ENCODE measurements at regions not wholly inside any gene's neighbourhood (a gene's known extent, or its start where the extent isn't known, plus 50 kb on each side); places are given as distances from the start of the nearest gene placed in this dataset.
A peak's percentile ranks its signal among the peaks of the same experiment; 100 is the strongest.
"Not testable (repeated sequence)": the region's sequence is repeated elsewhere in the genome, so short reads cannot be mapped to it uniquely, and the experiment has no call there.

- intact Hi-C loops (cut with micrococcal nuclease): no loop called here
- Mint-ChIP-seq H3K4me1 (no peaks in the 10 kb centered on the region), H3K9me3 (no peaks in the 10 kb centered on the region), H3K27me3 (peaks cover 0 to 22% (median 2%) of the 10 kb centered on the region in 5 donors), H3K36me3 (no peaks in the 10 kb centered on the region), H3K4me3 (no peak overlapping the region), H3K27ac (no peak overlapping the region)
- POLR2A ChIA-PET: no interaction called here
- Histone ChIP-seq H3K27ac (ENCODE audit: low read depth, low read length) (no peak overlapping the region), H3K9me3 (ENCODE audit: control insufficient read depth in 2 of 3, low read length in 3 of 3) (no peaks in the 10 kb centered on the region), H3K36me3 (ENCODE audit: control insufficient read depth in 2 of 3, insufficient read depth in 3 of 3, low read length in 3 of 3) (no peaks in the 10 kb centered on the region), H3K4me3 (ENCODE audit: low read length) (no peak overlapping the region), H3K27me3 (ENCODE audit: control insufficient read depth in 2 of 2, insufficient read depth in 2 of 2, low read length in 2 of 2) (no peaks in the 10 kb centered on the region), H3K4me1 (ENCODE audit: control insufficient read depth in 2 of 2, insufficient read depth in 2 of 2, low read length in 2 of 2) (no peaks in the 10 kb centered on the region)
- CTCF ChIA-PET: no interaction called here
- DNase-seq (no peak), ATAC-seq (peak; percentile 20)
Measured at GRCh38 chr10:131556061-131556896, 244.8 kb upstream of the TCERG1L start.

- ATAC-seq (no peak), DNase-seq (no peak)
- Histone ChIP-seq H3K36me3 (ENCODE audit: control insufficient read depth in 2 of 3, insufficient read depth in 3 of 3, low read length in 3 of 3) (no peaks in the 10 kb centered on the region), H3K9me3 (ENCODE audit: control insufficient read depth in 2 of 3, low read length in 3 of 3) (no peaks in the 10 kb centered on the region), H3K27me3 (ENCODE audit: control insufficient read depth in 2 of 2, insufficient read depth in 2 of 2, low read length in 2 of 2) (no peaks in the 10 kb centered on the region), H3K4me3 (ENCODE audit: low read length) (no peak overlapping the region), H3K4me1 (ENCODE audit: control insufficient read depth in 2 of 2, insufficient read depth in 2 of 2, low read length in 2 of 2) (no peaks in the 10 kb centered on the region), H3K27ac (ENCODE audit: low read depth, low read length) (no peak overlapping the region)
- Mint-ChIP-seq H3K4me3 (no peak overlapping the region), H3K27me3 (peaks cover 0 to 29% (median 6%) of the 10 kb centered on the region in 5 donors), H3K4me1 (no peaks in the 10 kb centered on the region), H3K36me3 (peaks cover 0 to 3% (median 0%) of the 10 kb centered on the region in 5 donors), H3K9me3 (peaks cover 0 to under 1% (median 0%) of the 10 kb centered on the region in 11 donors), H3K27ac (no peak overlapping the region)
- ChIA-PET POLR2A (no interaction called here), CTCF (no interaction called here)
- intact Hi-C loops (cut with micrococcal nuclease): no loop called here
Measured at GRCh38 chr10:131556897-131557495, 245.5 kb upstream of the TCERG1L start.

- H3K27ac Mint-ChIP-seq; intact Hi-C loops (cut with micrococcal nuclease); H3K36me3 ChIP-seq (ENCODE audit: control insufficient read depth in 2 of 3, insufficient read depth in 3 of 3, low read length in 3 of 3): not testable (repeated sequence)
Measured at GRCh38 chr10:131557956-131558355, 246.4 kb upstream of the TCERG1L start.

GRCh38 chr10:131559450-131559911 is 248.0 kb upstream of the TCERG1L start:
- H3K4me1 ChIP-seq (ENCODE audit: control insufficient read depth in 2 of 2, insufficient read depth in 2 of 2, low read length in 2 of 2): no peaks in the 10 kb centered on the region
- H3K27ac ChIP-seq (ENCODE audit: low read depth, low read length): no peak overlapping the region
- no peak overlapping the region for H3K4me3 ChIP-seq (ENCODE audit: low read length)
- H3K4me1 Mint-ChIP-seq: no peaks in the 10 kb centered on the region
- DNase-seq (no peak), ATAC-seq (peak; percentile 14)
- H3K9me3 Mint-ChIP-seq: peaks cover 0 to 12% (median 2%) of the 10 kb centered on the region in 11 donors
- H3K27me3 Mint-ChIP-seq: peaks cover 0 to 40% (median 12%) of the 10 kb centered on the region in 5 donors
- H3K27me3 ChIP-seq (ENCODE audit: control insufficient read depth in 2 of 2, insufficient read depth in 2 of 2, low read length in 2 of 2): no peaks in the 10 kb centered on the region
- H3K4me3 Mint-ChIP-seq: no peak overlapping the region
- intact Hi-C loops (cut with micrococcal nuclease): no loop called here
- H3K9me3 ChIP-seq (ENCODE audit: control insufficient read depth in 2 of 3, low read length in 3 of 3): no peaks in the 10 kb centered on the region
- ChIA-PET POLR2A (no interaction called here), CTCF (no interaction called here)
- H3K36me3 ChIP-seq (ENCODE audit: control insufficient read depth in 2 of 3, insufficient read depth in 3 of 3, low read length in 3 of 3): no peaks in the 10 kb centered on the region
- H3K27ac Mint-ChIP-seq: no peak overlapping the region
- peaks cover 0 to 3% (median 0%) of the 10 kb centered on the region in 5 donors for H3K36me3 Mint-ChIP-seq

More at GRCh38 chr10:131557956-131558355, 246.4 kb upstream of the TCERG1L start:
- H3K27ac ChIP-seq (ENCODE audit: low read depth, low read length); H3K9me3 Mint-ChIP-seq; H3K4me3 Mint-ChIP-seq; H3K4me3 ChIP-seq (ENCODE audit: low read length); ATAC-seq; H3K4me1 Mint-ChIP-seq; H3K36me3 Mint-ChIP-seq; POLR2A ChIA-PET; CTCF ChIA-PET; DNase-seq; H3K9me3 ChIP-seq (ENCODE audit: control insufficient read depth in 2 of 3, low read length in 3 of 3); H3K4me1 ChIP-seq (ENCODE audit: control insufficient read depth in 2 of 2, insufficient read depth in 2 of 2, low read length in 2 of 2); H3K27me3 ChIP-seq (ENCODE audit: control insufficient read depth in 2 of 2, insufficient read depth in 2 of 2, low read length in 2 of 2): not testable (repeated sequence)
- peaks cover 0 to 38% (median 12%) of the 10 kb centered on the region in 5 donors for H3K27me3 Mint-ChIP-seq

GRCh38 chr10:131560166-131560565 is 248.6 kb upstream of the TCERG1L start:
- intact Hi-C loops (cut with micrococcal nuclease): no loop called here
- ATAC-seq: no peak
- H3K36me3 Mint-ChIP-seq: peaks cover 0 to 3% (median 0%) of the 10 kb centered on the region in 5 donors
- H3K27ac Mint-ChIP-seq: no peak overlapping the region
- H3K4me3 Mint-ChIP-seq: no peak overlapping the region
- no peak for DNase-seq
- H3K4me1 Mint-ChIP-seq: no peaks in the 10 kb centered on the region
- ChIA-PET POLR2A (no interaction called here), CTCF (no interaction called here)
- Histone ChIP-seq H3K9me3 (ENCODE audit: control insufficient read depth in 2 of 3, low read length in 3 of 3) (peaks cover 0 to 3% (median 0%) of the 10 kb centered on the region in 3 experiments), H3K36me3 (ENCODE audit: control insufficient read depth in 2 of 3, insufficient read depth in 3 of 3, low read length in 3 of 3) (no peaks in the 10 kb centered on the region), H3K4me3 (ENCODE audit: low read length) (no peak overlapping the region), H3K27me3 (ENCODE audit: control insufficient read depth in 2 of 2, insufficient read depth in 2 of 2, low read length in 2 of 2) (no peaks in the 10 kb centered on the region), H3K4me1 (ENCODE audit: control insufficient read depth in 2 of 2, insufficient read depth in 2 of 2, low read length in 2 of 2) (no peaks in the 10 kb centered on the region), H3K27ac (ENCODE audit: low read depth, low read length) (no peak overlapping the region)
- peaks cover 0 to 44% (median 12%) of the 10 kb centered on the region in 5 donors for H3K27me3 Mint-ChIP-seq
- peaks cover 3 to 19% (median 6%) of the 10 kb centered on the region in 11 donors for H3K9me3 Mint-ChIP-seq

GRCh38 chr10:131560706-131561355 is 249.3 kb upstream of the TCERG1L start:
- no peaks in the 10 kb centered on the region for H3K36me3 ChIP-seq (ENCODE audit: control insufficient read depth in 2 of 3, insufficient read depth in 3 of 3, low read length in 3 of 3)
- ChIA-PET POLR2A (no interaction called here), CTCF (no interaction called here)
- no peak overlapping the region for H3K27ac ChIP-seq (ENCODE audit: low read depth, low read length)
- H3K9me3 ChIP-seq (ENCODE audit: control insufficient read depth in 2 of 3, low read length in 3 of 3): peaks cover 0 to 4% (median 0%) of the 10 kb centered on the region in 3 experiments
- Mint-ChIP-seq H3K36me3 (peaks cover 0 to 3% (median 0%) of the 10 kb centered on the region in 5 donors), H3K27ac (no peak overlapping the region), H3K27me3 (peaks cover 0 to 44% (median 13%) of the 10 kb centered on the region in 5 donors), H3K9me3 (peaks cover 3 to 24% (median 8%) of the 10 kb centered on the region in 11 donors), H3K4me1 (no peaks in the 10 kb centered on the region), H3K4me3 (no peak overlapping the region)
- no peak overlapping the region for H3K4me3 ChIP-seq (ENCODE audit: low read length)
- H3K4me1 ChIP-seq (ENCODE audit: control insufficient read depth in 2 of 2, insufficient read depth in 2 of 2, low read length in 2 of 2): no peaks in the 10 kb centered on the region
- no peaks in the 10 kb centered on the region for H3K27me3 ChIP-seq (ENCODE audit: control insufficient read depth in 2 of 2, insufficient read depth in 2 of 2, low read length in 2 of 2)
- intact Hi-C loops (cut with micrococcal nuclease): no loop called here
- no peak for DNase-seq
- no peak for ATAC-seq
